Mucosa of descending colon (tissue), 3 donors: ENCODE measurements at regions not wholly inside any gene's neighbourhood (a gene's known extent, or its start where the extent isn't known, plus 50 kb on each side); places are given as distances from the start of the nearest gene placed in this dataset.

ENCODE experiments used
- ATAC-seq: fragments of 200-7000 bp; cut with Tn5 transposase; one replicate; pipeline ENCODE4 v1.9.1; 2020; ENCODE audit warnings: mild to moderate bottlenecking, moderate library complexity
- DNase-seq, 3 donors: peaks; one replicate each; pipeline ENCODE4 v3.0.0-alpha.2; 2020
- H3K36me3 ChIP-seq: fragments of 200-600 bp; one replicate; pipeline ENCODE4 v1.8.0; 2021; ENCODE audit warnings: low read depth, mild to moderate bottlenecking
- H3K4me1 ChIP-seq: fragments of 200-600 bp; one replicate; pipeline ENCODE4 v1.8.0; 2021; ENCODE audit warnings: low read depth, mild to moderate bottlenecking
- H3K4me3 ChIP-seq: fragments of 200-600 bp; one replicate; pipeline ENCODE4 v1.8.0; 2021; ENCODE audit warnings: mild to moderate bottlenecking
- H3K9me3 ChIP-seq: fragments of 200-600 bp; one replicate; pipeline ENCODE4 v1.8.0; 2021; ENCODE audit warnings: mild to moderate bottlenecking
- intact Hi-C, 2 donors: fragments of 100-400 bp; cut with DNase I in 1 of 2; cut with micrococcal nuclease in 1 of 2; formaldehyde crosslinking; loops; one replicate each; pipeline versions ENCODE4 v1.11.0 to v1.11.1; 2022; cut with DNase I, micrococcal nuclease
- TF ChIP-seq, protein P1 (sequence below): fragments of 200-600 bp; IDR thresholded peaks from one replicate; pipeline ENCODE4 v1.8.0; 2022; ENCODE audit warnings: antibody characterized with exemption, mild to moderate bottlenecking
- donor health status: DM: no; HTN: no; CAD: no; lungs with moderate emphysema.
- donor health status: DM: no; HTN: no; CAD: no.
- donor health status: DM: no; HTN: yes; CAD: no.

DNA sequence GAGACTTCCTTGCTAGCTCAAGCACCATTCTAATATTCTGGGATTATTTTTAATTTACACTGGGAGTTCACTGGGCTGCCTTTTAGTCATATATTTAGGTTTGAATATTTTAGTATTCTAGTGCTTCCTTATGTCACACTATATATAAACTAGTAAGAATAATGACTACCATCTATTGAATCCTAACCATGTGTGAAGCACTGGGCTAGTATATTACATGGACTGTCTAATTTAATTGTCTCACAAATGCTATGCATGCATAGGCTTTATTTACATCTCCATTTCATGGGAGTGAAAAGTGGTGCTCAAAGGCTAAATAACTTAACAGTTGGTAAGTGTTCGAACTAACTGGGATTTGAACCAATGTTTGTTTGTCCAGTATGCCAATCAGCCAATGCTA is 272.4 kb downstream of the RND3 start:
- H3K4me3 ChIP-seq, result no peak overlapping the region
- H3K4me1 ChIP-seq, result peaks cover 3% of the 10 kb centered on the region
- intact Hi-C loops, result no loop called here
- ATAC-seq (peak; percentile 42), DNase-seq (no peak)
- no peaks in the 10 kb centered on the region for H3K9me3 ChIP-seq
- H3K36me3 ChIP-seq, result no peaks in the 10 kb centered on the region
- TF ChIP-seq, protein P1, sequence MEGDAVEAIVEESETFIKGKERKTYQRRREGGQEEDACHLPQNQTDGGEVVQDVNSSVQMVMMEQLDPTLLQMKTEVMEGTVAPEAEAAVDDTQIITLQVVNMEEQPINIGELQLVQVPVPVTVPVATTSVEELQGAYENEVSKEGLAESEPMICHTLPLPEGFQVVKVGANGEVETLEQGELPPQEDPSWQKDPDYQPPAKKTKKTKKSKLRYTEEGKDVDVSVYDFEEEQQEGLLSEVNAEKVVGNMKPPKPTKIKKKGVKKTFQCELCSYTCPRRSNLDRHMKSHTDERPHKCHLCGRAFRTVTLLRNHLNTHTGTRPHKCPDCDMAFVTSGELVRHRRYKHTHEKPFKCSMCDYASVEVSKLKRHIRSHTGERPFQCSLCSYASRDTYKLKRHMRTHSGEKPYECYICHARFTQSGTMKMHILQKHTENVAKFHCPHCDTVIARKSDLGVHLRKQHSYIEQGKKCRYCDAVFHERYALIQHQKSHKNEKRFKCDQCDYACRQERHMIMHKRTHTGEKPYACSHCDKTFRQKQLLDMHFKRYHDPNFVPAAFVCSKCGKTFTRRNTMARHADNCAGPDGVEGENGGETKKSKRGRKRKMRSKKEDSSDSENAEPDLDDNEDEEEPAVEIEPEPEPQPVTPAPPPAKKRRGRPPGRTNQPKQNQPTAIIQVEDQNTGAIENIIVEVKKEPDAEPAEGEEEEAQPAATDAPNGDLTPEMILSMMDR, result no peak

DNA sequence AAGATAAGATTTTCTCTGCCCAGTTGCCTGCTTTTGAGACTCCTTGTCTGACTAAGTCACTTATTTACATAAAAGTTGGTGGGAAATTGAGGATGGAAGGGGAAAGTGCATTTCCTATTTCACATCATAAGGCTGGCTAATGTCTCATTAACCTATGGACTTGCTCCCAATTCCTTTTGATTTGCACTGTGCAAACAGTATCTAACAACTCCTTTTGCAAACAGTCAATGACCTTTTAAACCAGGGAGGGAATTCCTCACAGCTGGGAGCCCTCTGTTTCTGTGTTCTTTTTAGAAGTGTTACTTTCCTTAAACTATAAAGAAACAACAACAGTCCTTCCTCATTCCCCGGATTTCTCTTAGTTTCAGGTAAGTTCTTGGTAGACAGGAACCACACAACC is 272.8 kb downstream of the RND3 start:
- peak in 1 of 3 donors; percentile 62 for DNase-seq
- H3K4me3 ChIP-seq, result no peak overlapping the region
- TF ChIP-seq, protein P1, result no peak
- no peaks in the 10 kb centered on the region for H3K9me3 ChIP-seq
- H3K36me3 ChIP-seq, result no peaks in the 10 kb centered on the region
- H3K4me1 ChIP-seq, result peaks cover 3% of the 10 kb centered on the region
- peak; percentile 98 for ATAC-seq
- intact Hi-C loops, result no loop called here

DNA sequence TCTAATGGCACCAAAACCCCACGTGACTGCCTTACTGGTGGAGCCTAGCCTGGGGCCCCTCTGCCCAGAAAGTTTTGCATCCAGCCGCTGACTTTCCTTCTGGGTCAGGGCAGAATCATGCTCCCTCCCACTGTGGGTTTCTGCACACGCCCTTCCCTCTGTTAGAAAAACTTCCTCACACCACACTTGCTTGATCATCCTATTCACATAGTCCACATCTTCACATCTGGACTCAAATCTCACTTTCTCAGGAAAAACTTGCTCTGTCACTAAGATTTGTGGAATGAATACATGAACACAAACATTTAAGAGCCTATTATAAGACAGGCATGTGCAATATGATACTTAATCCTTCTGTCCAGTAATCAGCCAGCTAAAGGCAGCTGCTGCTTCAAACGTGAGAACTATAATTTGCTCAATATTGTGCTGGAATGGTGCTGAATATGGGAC is 274.7 kb downstream of the RND3 start:
- Histone ChIP-seq H3K4me1 (peaks cover 3% of the 10 kb centered on the region), H3K4me3 (no peak overlapping the region), H3K36me3 (no peaks in the 10 kb centered on the region), H3K9me3 (no peaks in the 10 kb centered on the region)
- TF ChIP-seq, protein P1, result no peak
- DNase-seq, result no peak
- ATAC-seq, result peak; percentile 14
- intact Hi-C loops, result no loop called here

DNA sequence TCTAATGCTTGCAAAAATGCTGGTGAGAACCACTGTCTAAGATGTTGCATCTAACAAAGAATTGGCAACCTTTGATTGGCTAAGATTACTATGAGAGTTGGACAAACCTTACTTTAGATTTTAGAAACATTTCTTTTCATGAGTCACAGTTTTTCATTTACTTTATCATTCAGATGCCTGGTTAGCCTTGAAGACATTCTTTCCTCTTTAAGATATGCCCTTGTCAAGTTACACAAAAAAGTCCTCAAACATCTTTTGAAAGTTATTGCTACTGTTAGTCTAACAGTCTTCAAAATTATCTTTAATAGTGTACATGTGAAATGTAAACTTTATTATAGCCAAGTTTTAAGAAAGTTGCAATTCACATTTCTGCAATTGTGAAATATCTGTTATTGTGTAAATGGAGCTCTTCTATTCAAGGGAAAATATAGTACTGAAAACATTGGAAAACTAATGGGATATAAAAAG is 276.3 kb downstream of the RND3 start:
- TF ChIP-seq, protein P1, result no peak
- H3K4me3 ChIP-seq, result no peak overlapping the region
- DNase-seq (no peak), ATAC-seq (no peak)
- H3K4me1 ChIP-seq, result peaks cover 3% of the 10 kb centered on the region
- no peaks in the 10 kb centered on the region for H3K36me3 ChIP-seq
- intact Hi-C loops, result no loop called here
- no peaks in the 10 kb centered on the region for H3K9me3 ChIP-seq

DNA sequence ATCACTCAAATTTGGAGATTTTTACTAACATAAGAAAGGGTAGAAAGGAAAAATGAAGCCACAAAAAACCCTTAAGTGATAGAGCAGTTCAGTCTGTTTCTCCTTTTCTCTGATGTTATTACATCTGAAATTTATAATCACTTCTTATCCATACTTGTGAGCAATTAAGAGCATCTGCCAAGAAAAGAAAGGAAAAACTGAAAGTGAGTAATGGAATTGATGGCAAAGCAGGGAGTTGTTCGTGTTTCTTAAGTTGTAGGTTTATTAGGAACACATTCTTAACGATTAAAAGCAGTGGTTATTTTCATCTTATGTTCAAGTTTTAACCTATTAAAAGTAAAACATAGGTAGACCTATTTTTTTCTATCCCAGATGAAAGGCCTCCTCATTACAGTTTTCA is 277.7 kb downstream of the RND3 start:
- ATAC-seq, result no peak
- TF ChIP-seq, protein P1, result no peak
- intact Hi-C loops, result no loop called here
- H3K36me3 ChIP-seq, result no peaks in the 10 kb centered on the region
- no peak overlapping the region for H3K4me3 ChIP-seq
- DNase-seq, result no peak
- H3K4me1 ChIP-seq, result peaks cover 3% of the 10 kb centered on the region
- H3K9me3 ChIP-seq, result no peaks in the 10 kb centered on the region

DNA sequence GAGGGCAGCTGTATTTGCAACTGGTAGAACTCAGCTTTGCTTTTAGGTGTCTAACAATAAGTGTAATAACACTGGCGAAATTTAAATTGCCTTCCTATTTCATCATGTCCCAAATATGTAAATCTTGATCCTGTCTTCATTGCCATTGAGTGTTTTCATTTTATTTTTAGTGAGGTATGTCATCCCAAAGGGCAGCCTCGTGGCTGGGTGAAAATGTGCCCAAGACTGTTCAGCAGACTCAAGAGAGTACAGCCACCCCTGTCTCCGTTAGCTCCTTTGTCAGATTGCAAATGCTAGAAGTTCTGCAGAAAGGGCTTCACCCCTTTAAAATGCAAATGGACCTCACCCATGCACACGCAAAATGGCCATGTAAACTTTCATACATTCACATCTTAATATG is 278.8 kb downstream of the RND3 start:
- peaks cover 3% of the 10 kb centered on the region for H3K4me1 ChIP-seq
- ATAC-seq (no peak), DNase-seq (no peak)
- TF ChIP-seq, protein P1, result no peak
- H3K9me3 ChIP-seq, result no peaks in the 10 kb centered on the region
- intact Hi-C loops, result no loop called here
- no peak overlapping the region for H3K4me3 ChIP-seq
- no peaks in the 10 kb centered on the region for H3K36me3 ChIP-seq
